Psoas muscle (tissue), 7 donors: ENCODE measurements at regions not wholly inside any gene's neighbourhood (a gene's known extent, or its start where the extent isn't known, plus 50 kb on each side); places are given as distances from the start of the nearest gene placed in this dataset.
"Not testable (repeated sequence)": the region's sequence is repeated elsewhere in the genome, so short reads cannot be mapped to it uniquely, and the experiment has no call there.

Experiments used
- ATAC-seq, 4 donors: fragments of 200-7000 bp; cut with Tn5 transposase; one replicate each; pipeline ENCODE4 v1.9.1; 2020; ENCODE audit warnings: moderate library complexity in 3 of 4, mild to moderate bottlenecking in 2 of 4
- DNase-seq, 2 donors: peaks; one replicate each; pipeline ENCODE4 v3.0.0-alpha.2; 2020
- H3K27ac ChIP-seq: fragments of 200-600 bp; one replicate; pipeline ENCODE4 v1.8.0; 2022
- H3K27me3 ChIP-seq, 3 donors: fragments of 200-600 bp in 1 of 3; one replicate each; pipeline versions ENCODE4 v1.6.1 to v1.8.0; 2013 to 2022; ENCODE audit warnings: low read length in 2 of 3, mild to moderate bottlenecking in 2 of 3, moderate library complexity in 1 of 3; ENCODE audit not compliant: insufficient read depth in 3 of 3
- H3K36me3 ChIP-seq, 2 donors: fragments of 200-600 bp in 1 of 2; one replicate each; pipeline versions ENCODE4 v1.6.1 to v1.8.0; 2013 to 2022; ENCODE audit warnings: low read depth in 1 of 2, mild to moderate bottlenecking in 1 of 2, moderate library complexity in 1 of 2; ENCODE audit not compliant: insufficient read depth in 1 of 2
- H3K4me1 ChIP-seq: fragments of 200-600 bp; one replicate; pipeline ENCODE4 v1.8.0; 2022
- H3K4me3 ChIP-seq: fragments of 200-600 bp; one replicate; pipeline ENCODE4 v1.8.0; 2022; ENCODE audit warnings: mild to moderate bottlenecking
- H3K9me3 ChIP-seq: fragments of 200-600 bp; one replicate; pipeline ENCODE4 v1.8.0; 2022
- CTCF ChIP-seq: fragments of 200-600 bp; IDR thresholded peaks from one replicate; pipeline ENCODE4 v1.8.0; 2022; ENCODE audit warnings: antibody characterized with exemption
- WGBS, 3 donors: extraction: QIAGEN DNeasy Blood & Tissue Kit; methylation state at CpG; one replicate each; pipeline versions ENCODE4 v1.1.6 to v1.1.7; 2013; 5-methylcytosine and 5-hydroxymethylcytosine counted together
- intact Hi-C, 2 donors: fragments of 100-400 bp; cut with DNase I; formaldehyde crosslinking; loops; one replicate each; pipeline versions ENCODE4 v1.11.0 to v1.14.2; 2022
- donor health status: healthy with polysubstance abuse.
- donor health status: DM: no; HTN: no; CAD: no; lungs with moderate emphysema.
- donor health status: Bipolar disorder and iron deficiency.
- donor health status: healthy.
- donor health status: DM: yes; HTN: yes; CAD: no.
- donor health status: DM: no; HTN: no; CAD: no.
- donor health status: DM: yes; HTN: yes; CAD: no.

- Histone ChIP-seq H3K27ac (no peak overlapping the region), H3K9me3 (no peaks in the 10 kb centered on the region), H3K36me3 (no peaks in the 10 kb centered on the region), H3K4me1 (no peaks in the 10 kb centered on the region), H3K27me3 (no peaks in the 10 kb centered on the region), H3K4me3 (no peak overlapping the region)
- TF ChIP-seq CTCF, result no peak
- no peak for ATAC-seq
- intact Hi-C loops, result no loop called here
- no peak for DNase-seq
- WGBS, 3 donors, result 66 to 75% (median 69%) methylated on average over 5 of the region's 5 CpGs
Observed at GRCh38 chr15:22263738-22264137, 183.4 kb downstream of the OR4M2 start.

- H3K36me3 ChIP-seq, H3K9me3 ChIP-seq, H3K4me1 ChIP-seq, intact Hi-C loops, H3K27me3 ChIP-seq, H3K27ac ChIP-seq, DNase-seq, H3K4me3 ChIP-seq, ATAC-seq: not testable (repeated sequence)
- WGBS, 3 donors, result 87 to 88% (median 87%) methylated on average over 3 of the region's 3 CpGs
Observed at GRCh38 chr15:22264272-22264671, 183.9 kb downstream of the OR4M2 start.

- no peaks in the 10 kb centered on the region for H3K27me3 ChIP-seq
- no peak overlapping the region for H3K4me3 ChIP-seq
- no peaks in the 10 kb centered on the region for H3K9me3 ChIP-seq
- intact Hi-C loops, result no loop called here
- no peak for TF ChIP-seq CTCF
- 74 to 76% (median 74%) methylated on average over 19 of the region's 19 CpGs for WGBS, 3 donors
- ATAC-seq, result no peak
- H3K27ac ChIP-seq, result no peak overlapping the region
- no peaks in the 10 kb centered on the region for H3K36me3 ChIP-seq
- H3K4me1 ChIP-seq, result no peaks in the 10 kb centered on the region
- DNase-seq, result no peak
Observed at GRCh38 chr15:22265056-22265945, 185.0 kb downstream of the OR4M2 start.

- no peaks in the 10 kb centered on the region for H3K36me3 ChIP-seq
- intact Hi-C loops, result no loop called here
- H3K4me3 ChIP-seq, result no peak overlapping the region
- no peaks in the 10 kb centered on the region for H3K9me3 ChIP-seq
- no peak overlapping the region for H3K27ac ChIP-seq
- 36 to 39% (median 37%) methylated on average over 2 of the region's 2 CpGs for WGBS, 3 donors
- no peak for DNase-seq
- ATAC-seq, result no peak
- no peaks in the 10 kb centered on the region for H3K4me1 ChIP-seq
- TF ChIP-seq CTCF, result no peak
- no peaks in the 10 kb centered on the region for H3K27me3 ChIP-seq
Observed at GRCh38 chr15:22265970-22266369, 185.6 kb downstream of the OR4M2 start.

- H3K9me3 ChIP-seq, result no peaks in the 10 kb centered on the region
- DNase-seq (no peak), ATAC-seq (no peak)
- intact Hi-C loops, result no loop called here
- TF ChIP-seq CTCF, result no peak
- H3K27me3 ChIP-seq, result no peaks in the 10 kb centered on the region
- no peaks in the 10 kb centered on the region for H3K4me1 ChIP-seq
- no peaks in the 10 kb centered on the region for H3K36me3 ChIP-seq
- WGBS, 3 donors, result 83 to 85% (median 85%) methylated on average over 9 of the region's 9 CpGs
- H3K4me3 ChIP-seq, result no peak overlapping the region
- no peak overlapping the region for H3K27ac ChIP-seq
Observed at GRCh38 chr15:22267761-22268160, 187.4 kb downstream of the OR4M2 start.

GRCh38 chr15:22268201-22268600 lies 187.9 kb downstream of the OR4M2 start:
- H3K27me3 ChIP-seq, H3K9me3 ChIP-seq, H3K4me3 ChIP-seq, ATAC-seq, H3K36me3 ChIP-seq, DNase-seq, intact Hi-C loops, H3K4me1 ChIP-seq, H3K27ac ChIP-seq: not testable (repeated sequence)
- WGBS, 3 donors, result 74 to 75% (median 75%) methylated on average over 5 of the region's 5 CpGs

- intact Hi-C loops, ATAC-seq, H3K36me3 ChIP-seq, H3K27ac ChIP-seq, H3K27me3 ChIP-seq, H3K9me3 ChIP-seq, DNase-seq, H3K4me1 ChIP-seq, H3K4me3 ChIP-seq: not testable (repeated sequence)
- 58 to 67% (median 59%) methylated on average over 6 of the region's 6 CpGs for WGBS, 3 donors
Observed at GRCh38 chr15:22268654-22269053, 188.3 kb downstream of the OR4M2 start.
